ENCODE measurements at regions not wholly inside any gene's neighbourhood (a gene's known extent, or its start where the extent isn't known, plus 50 kb on each side); places are given as distances from the start of the nearest gene placed in this dataset.

DNA sequence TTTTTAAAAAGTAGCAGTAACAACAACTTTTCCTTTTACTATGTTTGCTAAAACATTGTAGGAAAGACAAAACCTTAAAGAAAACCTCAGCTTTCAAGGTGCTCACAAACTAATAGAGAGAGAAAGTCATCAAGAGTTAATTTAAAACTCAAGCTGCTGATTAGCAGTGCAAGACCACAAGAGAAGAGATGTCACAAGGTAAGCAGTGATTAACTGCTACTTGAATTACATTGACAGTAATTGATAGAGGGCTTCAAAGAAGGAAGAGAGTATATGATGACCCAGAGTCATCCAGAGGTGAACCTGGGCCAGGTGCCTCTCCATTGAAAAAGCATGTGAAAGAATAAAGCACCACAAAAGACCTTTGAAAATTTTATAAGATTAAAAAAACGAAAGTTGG lies 939.6 kb upstream of the CNTNAP5 start:
- no peak for DNase-seq

DNA sequence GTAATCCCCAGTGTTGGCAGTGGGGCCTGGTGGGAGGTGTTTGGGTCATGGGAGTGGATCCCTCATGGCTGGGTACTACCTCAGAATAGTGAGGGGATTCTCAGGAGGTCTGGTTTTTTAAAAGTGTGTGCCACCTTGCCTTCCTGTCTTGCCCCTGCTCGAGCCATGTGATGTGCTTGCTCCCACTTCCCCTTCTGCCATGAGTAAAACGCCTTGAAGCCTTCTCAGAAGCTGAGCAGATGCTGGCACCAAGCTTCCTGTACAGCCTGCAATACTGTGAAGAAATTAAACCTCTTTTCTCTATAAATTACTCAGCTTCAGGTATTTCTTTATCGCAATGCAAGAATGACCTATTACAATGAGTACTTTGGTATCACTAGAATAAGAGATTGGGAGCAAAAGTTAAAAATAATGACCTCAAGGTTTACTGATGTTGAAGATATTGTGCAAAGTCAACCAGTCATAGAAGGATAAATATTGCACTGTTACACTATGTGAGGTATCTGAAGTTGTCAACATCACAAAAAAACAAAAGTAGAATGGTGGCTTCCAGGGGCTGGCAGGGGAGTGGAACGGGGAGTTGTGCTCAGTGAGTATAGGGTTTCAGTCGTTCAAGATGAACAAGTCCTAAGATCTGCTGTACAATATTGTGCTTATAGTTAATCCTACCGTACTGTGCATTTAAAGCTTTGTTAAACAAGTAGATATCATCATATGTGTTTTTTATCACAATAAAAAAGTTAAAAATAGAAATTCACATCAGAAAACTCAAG lies 938.3 kb upstream of the CNTNAP5 start:
- DNase-seq = no peak

DNA sequence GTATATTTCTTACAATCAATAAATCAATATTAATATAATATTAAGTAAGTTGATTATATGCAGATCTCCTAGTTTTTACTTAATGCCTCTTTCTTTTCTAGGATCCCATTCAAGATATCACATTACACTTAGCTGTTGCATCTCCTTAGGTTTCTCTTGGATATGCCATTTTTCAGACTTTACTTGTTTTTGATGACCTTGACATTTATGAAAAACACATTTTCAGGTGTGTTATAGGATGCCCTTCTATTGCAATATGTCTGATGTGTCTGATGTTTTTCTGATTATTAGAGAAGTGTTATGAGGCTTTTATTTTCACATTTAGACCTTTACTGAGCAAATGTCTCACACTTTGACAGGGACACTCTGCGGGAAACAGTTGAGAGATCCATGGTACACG lies 933.6 kb upstream of the CNTNAP5 start:
- no peak for DNase-seq

DNA sequence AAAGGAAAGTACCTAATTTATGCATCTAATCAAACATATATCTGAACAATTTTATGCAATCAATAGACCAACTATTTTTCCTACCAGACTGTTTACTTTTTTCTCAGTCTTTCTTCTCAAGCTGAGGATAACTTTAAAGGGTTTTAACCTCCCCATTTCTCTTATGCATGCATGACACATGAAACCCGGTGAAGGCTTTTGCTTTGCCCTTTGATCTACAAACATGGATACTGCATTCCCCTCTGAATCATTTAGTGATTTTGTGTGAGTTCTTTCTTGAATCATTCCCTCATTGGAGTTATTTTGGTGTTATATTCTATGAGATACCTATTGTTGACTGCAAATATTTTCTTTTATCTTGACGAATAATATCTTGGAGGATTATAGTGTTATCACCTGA lies 931.9 kb upstream of the CNTNAP5 start:
- no peak for DNase-seq

DNA sequence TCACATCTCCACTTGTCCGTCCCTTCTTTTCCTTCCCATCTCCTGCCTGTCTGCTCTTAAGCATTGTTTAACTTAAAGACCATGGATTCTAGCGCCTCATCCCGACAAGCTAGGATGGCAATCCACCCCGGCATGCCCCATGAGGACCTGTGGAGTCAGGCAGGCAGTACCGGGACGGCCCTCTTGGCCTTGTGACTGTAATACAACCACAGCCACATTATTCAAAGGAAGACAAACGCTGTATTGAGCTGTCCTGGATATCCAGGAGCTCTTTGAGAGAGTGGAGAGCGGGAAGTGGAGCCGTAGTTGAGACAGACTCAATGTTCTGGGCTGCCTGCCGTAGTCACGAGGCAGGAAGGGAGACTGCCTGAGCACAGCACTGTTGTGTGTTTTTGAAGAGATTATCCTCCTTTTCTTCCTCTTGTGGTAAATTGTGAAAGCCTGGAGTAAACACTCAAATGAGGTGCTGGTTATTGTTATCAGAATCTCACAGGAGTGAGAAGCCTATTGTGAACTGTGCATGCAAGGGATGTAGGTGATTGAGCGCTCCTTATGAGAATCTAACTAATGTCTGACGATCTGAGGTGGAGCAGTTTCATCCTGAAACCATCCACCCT lies 929.8 kb upstream of the CNTNAP5 start:
- no peak for DNase-seq

DNA sequence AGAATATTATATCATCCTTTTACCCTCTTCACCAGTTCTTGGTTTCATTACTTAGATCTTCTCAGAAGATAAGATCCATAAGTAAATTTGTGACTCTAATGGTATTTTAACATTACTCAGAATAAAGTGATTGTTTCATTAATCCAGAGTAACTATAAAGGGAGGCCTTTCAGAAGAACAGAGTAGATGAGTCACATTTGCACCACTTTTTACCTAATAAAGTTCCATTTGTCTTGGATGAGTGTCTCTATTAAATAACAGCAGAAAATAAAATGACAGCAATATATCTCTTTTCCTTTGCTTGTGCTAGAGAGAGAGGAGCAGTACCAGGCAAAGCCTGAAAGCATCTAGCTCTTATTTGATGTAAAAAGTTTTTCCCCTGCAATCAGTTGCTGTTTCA lies 926.5 kb upstream of the CNTNAP5 start:
- no peak for DNase-seq

DNA sequence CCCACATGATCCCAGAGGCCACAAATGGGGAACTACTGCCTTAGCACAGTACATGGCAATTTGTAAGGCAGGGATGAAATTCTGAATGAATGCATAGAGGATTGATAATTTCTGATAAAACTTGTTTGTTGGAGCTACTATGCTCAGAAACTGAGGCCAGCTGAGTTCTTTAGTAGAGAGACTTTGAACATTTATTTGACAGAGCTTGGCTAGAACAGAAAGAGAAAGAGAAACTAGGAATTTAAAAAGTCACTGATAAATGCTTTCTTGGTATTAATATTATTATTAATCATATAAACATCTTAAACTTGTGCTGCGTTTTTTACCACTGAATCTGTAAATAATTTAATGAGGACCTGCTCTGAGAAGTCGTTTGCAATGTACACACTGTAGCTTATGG lies 923.7 kb upstream of the CNTNAP5 start:
- no peak for DNase-seq

DNA sequence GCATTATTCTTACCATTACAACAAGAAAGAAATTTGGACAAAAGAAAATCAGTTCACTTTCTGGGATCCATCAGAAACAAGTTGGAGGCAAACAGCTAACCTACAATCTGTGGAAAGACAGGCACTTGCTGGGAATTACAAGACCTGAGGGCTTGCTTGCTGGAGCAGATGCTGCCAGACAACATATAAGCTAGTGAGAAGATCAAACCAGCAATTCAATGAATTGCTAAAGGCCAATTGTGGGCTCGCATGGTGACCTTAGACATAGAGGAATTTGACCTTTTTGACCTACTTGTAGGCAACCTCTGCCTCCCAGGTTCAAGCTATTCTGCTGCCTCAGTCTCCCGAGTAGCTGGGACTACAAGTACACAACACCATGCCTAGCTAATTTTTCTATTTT lies 921.2 kb upstream of the CNTNAP5 start:
- DNase-seq = no peak

DNA sequence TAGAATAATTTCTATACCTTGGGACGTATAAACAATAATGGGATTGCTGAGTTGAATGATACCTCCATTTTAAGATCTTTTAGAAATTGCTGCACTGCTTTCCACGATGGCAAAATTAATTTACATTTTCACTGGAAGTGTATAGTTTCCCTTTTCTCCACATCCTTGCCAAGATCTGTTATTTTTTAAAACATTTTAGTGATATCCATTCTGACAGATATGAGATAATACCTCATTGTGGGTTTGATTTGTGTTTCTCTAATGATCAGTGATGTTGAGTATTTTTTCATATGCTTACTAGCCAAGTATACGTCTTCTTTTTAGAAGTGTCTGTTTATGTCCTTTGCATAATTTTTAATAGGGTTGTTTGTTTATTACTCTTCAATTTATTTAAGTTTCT lies 908.5 kb upstream of the CNTNAP5 start:
- DNase-seq = no peak

DNA sequence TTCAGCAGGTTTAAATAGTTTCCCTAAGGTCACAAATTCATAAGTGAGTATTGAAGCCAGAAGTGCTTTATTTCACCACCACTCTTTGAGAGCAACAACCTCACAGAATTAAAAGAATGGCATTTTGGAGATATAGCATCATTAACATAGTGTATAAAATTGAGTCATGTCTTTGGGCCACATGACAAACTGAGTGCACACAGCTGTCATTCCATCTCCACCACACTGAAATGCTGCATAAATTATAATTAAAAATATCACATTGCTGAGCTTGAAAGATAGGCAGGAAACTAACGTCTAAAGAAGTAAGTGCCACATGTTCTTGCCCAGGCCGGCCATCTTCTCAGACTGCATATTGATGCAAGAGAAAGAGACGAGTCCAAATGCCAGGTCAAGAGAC lies 897.9 kb upstream of the CNTNAP5 start:
- no peak for DNase-seq

DNA sequence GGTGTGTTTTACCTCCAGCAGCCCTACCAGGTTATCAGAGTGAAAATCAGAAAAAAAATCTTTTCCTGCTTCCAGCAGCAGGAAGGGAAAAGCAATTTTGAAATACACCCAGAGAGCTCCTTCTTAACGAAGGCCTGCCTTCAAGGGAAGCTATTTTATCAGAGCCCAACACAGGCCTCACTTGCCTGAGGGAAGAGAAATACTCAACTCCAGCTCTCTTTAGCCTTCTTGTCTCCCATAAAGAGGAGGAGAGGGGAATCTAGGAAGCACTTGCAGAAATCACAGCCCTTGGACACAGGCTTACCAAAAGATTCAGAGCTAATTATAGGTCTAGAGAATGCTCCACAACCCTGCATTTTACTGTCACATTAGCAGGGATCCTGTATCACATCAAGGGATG lies 896.1 kb upstream of the CNTNAP5 start:
- DNase-seq = no peak

DNA sequence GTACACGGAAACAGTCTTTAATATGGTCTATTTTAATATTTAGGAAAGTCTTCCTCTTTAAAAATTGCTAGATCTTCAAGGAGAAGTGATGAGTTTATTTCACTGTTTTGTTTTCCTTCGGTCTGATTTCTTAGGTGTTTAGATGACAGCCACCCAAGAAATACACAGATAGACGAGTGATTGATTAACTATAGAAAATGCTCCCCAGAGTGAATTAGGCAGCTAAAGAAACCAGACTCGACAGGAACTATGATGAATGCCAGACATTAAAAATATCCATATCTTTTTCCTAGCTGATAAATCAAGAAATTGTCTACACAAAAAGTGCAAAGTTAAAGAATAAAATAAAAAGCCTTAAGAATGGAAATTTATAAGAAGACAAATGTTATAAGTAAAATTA lies 888.7 kb upstream of the CNTNAP5 start:
- no peak for DNase-seq

DNA sequence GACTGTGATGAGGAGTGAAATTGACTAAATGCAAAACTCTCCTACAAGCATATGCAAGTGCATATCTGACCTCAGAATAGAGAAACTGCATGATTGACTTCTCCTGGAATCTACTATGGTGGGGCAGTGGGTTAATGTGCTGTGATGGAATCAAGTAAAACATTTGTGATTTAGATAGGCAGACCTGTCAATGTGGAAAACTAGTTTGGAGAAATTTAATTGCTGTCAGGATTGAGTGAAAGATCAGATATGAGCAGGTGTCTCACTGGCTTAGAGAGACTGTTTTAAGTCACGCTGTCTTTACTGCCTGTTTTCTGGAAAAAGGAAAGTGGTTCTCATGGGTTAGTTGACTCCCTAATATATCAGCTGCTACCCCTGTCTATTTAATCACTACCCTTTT lies 881.0 kb upstream of the CNTNAP5 start:
- no peak for DNase-seq

DNA sequence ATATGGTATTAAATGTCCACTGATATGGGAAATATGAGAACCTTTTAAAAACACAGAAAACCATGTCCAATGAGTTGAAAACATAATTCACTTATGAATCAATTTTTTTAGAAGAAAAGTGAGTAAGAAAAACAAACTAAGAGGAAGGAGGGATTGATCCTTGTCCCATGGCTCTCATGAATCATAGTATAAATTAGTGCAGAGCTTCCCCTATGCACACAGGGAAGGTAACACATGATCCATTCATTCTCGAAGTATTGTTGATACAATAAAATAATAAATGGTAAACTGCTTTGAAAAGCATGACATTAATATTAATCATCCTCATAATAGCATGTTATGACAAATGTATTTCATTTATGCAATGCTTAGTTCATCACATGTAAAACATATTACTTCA lies 872.0 kb upstream of the CNTNAP5 start:
- no peak for DNase-seq

DNA sequence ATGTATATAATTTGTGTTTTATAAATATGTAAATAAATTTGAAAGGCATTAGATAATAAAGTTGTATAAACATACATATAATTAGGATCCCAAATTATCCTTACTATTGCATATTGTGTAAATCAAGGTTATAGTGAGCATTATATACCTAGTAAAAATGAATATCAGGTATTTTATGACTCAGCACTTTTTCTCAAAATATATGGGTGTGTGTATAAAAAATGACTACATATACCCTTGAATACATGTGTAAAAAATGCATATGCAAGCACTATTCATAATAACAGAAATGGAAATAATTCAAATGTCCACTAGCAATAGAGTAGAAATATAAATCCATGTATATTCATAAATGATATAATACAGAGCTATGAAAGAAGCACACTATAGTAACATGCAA lies 870.9 kb upstream of the CNTNAP5 start:
- no peak for DNase-seq

DNA sequence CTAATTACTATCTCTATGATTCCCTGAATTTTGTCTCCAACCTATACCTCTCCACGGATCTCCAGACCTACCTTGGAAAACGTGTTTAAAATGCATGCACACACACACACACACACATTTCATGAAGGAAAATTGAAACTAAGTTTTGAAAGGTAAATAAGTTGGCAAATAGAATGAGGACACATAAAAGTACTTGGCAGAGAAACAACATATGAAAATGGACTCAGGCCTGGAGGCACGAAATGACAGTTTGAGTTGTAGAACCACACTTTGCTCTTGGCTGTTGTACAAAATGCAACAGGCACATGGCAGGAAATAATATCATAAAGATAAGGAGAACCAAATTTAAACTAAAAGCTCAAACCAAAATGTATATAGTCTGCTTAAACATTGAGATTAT lies 868.1 kb upstream of the CNTNAP5 start:
- DNase-seq = no peak

DNA sequence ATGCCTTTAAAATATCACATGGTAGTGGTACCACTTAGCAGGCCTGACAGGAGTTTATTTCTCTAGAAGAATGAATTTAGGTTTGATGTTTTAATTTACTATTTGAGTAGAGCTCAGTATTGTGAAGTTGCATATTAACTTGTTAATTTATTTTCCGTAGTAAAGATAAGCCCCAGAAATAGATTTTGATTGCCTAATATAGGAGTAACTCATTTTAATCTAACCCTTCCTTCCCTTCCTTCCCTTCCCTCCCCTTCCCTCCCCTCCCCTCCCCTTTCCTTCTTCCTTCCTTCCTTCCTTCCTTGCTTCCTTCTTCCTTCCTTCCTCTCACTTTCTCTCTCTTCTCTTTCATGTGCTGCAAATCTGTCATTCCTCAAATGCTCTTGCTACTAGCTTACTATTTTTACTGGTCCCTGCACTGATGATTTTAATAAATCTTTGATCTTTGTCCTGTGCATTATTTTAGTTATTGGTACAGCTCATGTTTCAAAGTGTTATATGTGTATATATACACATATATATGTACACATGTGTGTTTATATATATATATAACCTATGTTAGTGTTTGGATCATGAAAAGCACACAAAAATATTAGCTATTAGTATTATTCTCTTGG lies 862.6 kb upstream of the CNTNAP5 start:
- DNase-seq = no peak

DNA sequence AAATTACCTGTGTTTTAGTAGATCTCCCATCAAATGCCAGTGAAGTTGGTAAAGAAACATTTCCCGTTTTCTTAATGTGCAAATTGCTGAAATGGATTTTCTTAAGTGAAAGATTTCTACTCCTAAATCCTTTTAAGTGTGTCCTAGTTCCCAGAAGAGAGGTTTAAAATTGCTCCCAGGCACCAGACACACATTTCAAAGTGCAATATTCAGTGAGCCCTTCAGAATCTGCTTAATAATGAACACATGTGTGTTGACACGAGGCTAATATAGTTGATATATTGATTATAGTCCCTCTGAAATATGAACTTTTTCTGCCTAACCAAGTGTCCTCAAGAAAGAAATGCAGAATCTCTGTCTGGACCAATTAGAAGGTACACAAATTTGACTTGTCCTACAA lies 861.7 kb upstream of the CNTNAP5 start:
- no peak for DNase-seq

DNA sequence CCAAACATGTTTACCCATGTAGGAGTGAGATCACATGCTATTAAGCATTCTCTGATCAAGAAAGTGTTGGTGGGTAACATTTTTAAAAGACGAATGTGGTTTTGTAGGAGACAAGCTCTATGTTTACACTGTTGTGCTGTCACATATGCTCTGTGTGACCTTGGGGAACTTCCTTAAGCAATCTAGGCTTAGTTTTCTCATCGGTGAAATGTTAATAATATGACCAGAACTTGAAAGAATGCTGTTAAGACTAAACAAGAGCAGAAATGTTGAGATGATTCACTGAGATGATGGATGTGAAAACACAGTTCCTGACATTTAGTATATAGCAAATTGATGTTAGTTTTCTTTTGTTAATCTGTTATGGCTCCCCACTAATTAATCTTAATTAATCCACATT lies 860.9 kb upstream of the CNTNAP5 start:
- no peak for DNase-seq

DNA sequence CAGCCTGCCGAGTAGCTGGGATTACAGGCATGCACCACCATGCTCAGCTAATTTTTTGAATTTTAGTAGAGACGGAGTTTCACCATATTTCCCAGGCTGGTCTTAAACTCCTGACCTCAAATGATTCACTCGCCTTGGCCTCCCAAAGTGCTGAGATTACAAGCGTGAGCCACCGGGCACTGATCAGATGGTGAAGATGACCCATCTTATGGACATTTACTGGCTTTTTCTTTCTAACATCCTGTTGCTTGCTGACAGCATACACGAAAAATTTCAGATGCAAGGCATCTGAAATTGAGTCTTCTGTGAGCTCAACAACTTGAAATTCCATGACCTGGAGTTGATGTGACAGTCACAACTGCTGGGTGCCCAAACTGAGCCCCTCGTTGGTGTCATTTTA lies 859.5 kb upstream of the CNTNAP5 start:
- no peak for DNase-seq

DNA sequence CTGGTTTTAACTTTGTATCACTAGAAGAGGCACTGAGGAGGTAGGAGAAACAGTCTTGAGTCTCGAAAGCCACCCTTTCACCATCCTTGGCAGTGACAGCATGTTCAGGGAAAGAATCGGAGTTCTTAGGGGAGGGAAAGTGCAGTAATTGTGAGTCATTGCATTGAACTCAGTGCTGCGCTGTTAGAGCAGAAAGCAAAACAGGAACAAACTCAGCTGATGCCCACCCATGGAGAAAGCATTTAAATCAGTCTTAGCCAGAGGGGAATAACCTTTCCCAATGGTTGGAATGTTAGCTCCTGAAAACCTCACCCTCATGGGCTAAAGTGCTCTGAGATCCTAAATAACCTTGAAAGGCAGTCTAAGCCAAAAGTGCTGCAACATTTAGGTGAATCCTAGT lies 845.6 kb upstream of the CNTNAP5 start:
- DNase-seq = no peak

DNA sequence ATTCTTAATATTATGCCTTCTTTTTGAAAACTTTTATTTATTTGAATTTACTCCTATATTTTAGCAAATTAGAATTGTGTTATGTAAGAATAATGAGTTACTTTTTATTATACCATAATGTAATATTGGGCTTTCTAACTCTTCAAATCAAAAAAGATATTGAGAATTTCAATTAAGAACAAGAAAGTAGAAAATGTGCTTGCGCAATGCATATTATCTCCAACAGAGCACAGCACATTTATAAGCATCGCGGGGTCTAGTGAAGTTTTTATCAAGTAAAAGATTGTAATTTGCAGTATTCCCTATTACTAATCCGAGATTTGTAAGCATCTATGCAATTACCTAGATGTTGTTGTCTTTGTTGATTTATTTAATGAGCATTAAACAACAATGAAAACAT lies 829.1 kb upstream of the CNTNAP5 start:
- DNase-seq = no peak

DNA sequence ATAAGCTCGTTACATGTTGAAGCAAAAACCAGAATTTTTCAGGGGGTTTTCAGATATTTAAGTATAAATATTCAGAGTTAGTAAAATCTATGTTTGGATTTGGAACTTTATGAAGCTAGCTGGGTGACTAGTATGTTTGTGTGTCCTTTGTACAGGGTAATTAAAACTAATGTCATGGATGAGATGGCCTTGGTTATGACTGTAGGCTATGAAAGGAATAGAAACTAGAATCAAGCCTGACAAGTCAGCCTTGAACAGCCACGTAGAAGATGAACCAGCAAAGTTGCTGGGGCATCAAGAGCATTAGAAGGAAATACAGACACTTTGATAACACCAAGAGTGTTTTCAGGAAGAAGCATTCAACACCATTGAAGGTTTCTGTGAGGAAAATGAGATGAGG lies 825.1 kb upstream of the CNTNAP5 start:
- no peak for DNase-seq
